ENCODE measurements at regions not wholly inside any gene's neighbourhood (a gene's known extent, or its start where the extent isn't known, plus 50 kb on each side); places are given as distances from the start of the nearest gene placed in this dataset.

GRCh38 chr18:60445341-60445740 lies 72.8 kb upstream of the MC4R start:
- DNase-seq (ENCODE audit: low spot score), result no peak

DNA sequence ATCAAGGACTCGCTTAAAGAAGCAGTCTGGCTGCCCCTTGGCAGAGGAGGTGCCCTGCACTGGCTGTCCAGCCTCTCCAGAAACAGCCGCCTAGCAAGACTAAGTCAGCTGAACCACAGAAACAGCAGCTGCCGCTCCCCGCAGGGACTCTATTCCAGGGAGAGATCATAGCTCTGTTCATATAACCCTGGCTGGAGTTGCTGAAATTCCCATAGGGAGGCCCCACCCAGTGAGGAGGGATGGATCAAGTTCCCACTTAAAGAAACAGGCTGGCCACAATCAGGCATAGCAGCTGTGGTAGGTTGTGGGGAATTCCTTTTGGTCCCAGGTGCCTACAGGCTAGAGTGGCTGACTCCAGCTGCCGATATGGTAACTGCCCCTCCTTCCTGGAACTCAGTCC lies 74.2 kb upstream of the MC4R start:
- DNase-seq (ENCODE audit: low spot score), result no peak

DNA sequence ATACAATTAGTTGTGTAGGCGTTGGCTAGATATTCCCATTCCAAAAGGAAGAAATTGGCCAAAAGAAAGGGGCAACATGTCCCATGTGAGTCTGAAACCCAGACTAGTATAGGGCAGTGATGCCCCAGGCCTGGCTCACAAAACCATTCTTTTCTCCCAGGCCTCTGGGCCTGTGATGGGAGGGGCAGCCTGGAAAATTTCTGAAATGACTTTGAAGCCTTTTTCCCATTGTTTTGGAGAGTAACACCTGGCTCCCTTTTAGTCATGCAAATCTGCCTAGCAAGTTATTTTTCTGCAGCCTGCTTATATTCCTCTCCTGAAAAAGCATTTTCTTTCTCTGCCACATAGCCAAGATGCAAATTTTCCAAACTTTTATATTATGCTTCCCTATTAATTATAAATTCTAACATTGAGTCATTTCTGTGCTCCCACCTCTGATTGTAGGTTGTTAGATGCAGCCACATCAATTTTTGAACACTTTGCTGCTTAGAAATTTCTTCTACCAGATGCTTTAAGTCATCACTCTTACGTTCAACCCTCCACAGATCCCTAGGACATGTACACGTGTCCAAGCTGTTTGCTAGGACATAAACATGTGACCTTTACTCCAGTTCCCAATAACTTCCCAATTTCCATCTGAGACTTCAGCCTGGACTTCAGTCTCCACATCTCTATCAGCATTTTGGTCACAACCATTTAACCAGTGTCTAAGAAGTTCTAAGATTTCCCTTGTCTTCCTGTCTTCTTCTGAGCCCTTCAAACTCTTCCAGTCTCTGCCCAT lies 76.1 kb upstream of the MC4R start:
- no peak for DNase-seq (ENCODE audit: low spot score)

GRCh38 chr18:60452421-60452820 lies 79.8 kb upstream of the MC4R start:
- no peak for DNase-seq (ENCODE audit: low spot score)

DNA sequence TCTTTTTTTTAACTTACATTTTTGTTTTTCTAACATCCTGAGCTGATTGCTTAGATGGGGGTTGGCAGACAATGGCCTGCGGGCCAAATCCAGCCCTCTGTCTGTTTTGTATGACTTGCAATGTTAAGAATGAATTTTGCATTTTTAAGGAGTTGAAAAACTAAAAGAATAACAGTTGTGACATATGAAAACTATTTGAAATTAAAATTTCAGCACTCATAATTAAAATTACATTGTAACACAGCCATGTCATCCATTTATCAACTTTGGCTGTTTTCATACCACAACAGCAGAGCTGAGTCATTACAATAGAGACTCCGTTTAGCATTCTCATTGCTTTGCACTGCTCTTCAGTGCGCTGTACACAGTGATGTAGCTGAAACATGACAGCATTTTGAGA lies 94.1 kb upstream of the MC4R start:
- DNase-seq (ENCODE audit: low spot score), result no peak

DNA sequence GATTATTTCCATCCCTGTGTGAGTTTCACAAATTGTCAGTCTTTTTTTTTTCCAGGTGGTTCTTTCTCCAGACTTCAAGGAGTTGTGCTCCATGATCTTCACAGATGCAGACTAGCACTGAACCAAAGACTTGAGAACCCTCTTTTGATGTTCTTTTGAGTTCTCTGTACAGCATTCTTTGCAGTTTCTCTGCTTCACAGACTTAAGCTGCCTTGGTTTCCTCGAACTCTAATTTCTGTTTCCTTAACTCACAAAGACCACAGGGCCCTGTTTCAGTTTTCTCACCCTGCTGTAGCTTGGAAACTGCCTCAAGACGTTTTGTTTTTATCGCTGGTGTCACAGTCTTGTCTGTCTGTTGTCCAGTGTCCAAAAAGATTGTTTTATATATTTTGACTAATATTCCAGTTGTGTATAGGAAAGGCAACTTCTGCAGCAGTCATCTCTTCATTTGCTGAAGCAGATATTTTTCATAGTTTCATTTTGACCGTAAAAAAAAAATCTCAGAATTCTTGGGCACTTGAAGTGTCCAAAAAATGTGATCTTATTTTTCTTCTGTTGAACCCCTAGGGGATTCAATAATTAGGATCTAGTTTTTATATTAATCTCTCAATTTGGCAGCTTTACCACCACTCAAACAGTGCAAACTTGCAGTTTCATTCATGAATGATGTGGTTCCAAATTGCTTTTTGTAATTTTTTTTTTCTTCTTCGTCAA lies 97.0 kb upstream of the MC4R start:
- DNase-seq (ENCODE audit: low spot score), result no peak

DNA sequence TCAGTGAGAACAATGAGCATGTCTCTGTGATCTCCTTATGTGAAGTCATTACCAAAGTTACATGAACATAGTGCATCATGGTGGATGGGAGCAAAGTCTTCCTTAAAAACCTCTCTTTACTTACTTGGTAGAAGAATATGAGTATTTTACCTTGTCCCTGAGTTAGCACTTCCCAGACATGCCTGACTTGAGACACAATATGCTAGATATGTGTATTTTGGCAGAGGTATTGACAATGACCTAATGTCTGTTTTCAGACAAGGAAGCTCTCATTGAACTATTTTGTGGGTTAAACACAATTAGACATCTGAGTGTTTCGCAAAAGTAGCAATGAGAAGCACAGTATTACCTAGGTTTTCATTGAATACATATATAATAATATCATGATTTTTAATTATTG lies 99.1 kb upstream of the MC4R start:
- DNase-seq (ENCODE audit: low spot score), result no peak

GRCh38 chr18:60485201-60485600 lies 112.6 kb upstream of the MC4R start:
- DNase-seq (ENCODE audit: low spot score), result no peak

GRCh38 chr18:60493066-60493465 lies 120.5 kb upstream of the MC4R start:
- no peak for DNase-seq (ENCODE audit: low spot score)

DNA sequence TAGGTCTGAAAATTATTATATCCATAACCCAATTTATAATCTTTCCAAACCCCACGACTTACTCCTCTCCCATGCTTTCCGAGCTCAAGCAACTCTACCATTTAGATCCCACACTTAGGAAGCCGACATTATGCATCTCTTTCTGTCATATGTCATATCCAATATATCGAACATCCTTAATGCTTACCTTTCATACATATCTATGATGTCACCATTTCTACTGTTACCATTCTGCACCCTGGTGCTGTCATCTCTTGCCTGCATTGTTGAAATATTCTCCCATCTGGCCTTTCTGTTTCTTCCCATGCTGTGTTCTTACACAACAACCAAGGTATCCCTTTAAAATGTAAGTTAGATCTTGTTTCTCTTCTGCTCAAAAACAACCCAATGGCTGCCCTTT lies 127.1 kb upstream of the MC4R start:
- DNase-seq (ENCODE audit: low spot score), result no peak

- DNase-seq (ENCODE audit: low spot score), result no peak
Measured at GRCh38 chr18:60500960-60501359, 128.4 kb upstream of the MC4R start.

GRCh38 chr18:60502591-60502990 lies 130.0 kb upstream of the MC4R start:
- no peak for DNase-seq (ENCODE audit: low spot score)

- DNase-seq (ENCODE audit: low spot score), result no peak
Measured at GRCh38 chr18:60503199-60503598, 130.6 kb upstream of the MC4R start.

- DNase-seq (ENCODE audit: low spot score), result no peak
Measured at GRCh38 chr18:60506190-60506589, 133.6 kb upstream of the MC4R start.

- DNase-seq (ENCODE audit: low spot score), result no peak
Measured at GRCh38 chr18:60506682-60507081, 134.1 kb upstream of the MC4R start.

- DNase-seq (ENCODE audit: low spot score), result no peak
Measured at GRCh38 chr18:60508108-60508507, 135.5 kb upstream of the MC4R start.

GRCh38 chr18:60534538-60534937 lies 162.0 kb upstream of the MC4R start:
- DNase-seq (ENCODE audit: low spot score), result no peak

DNA sequence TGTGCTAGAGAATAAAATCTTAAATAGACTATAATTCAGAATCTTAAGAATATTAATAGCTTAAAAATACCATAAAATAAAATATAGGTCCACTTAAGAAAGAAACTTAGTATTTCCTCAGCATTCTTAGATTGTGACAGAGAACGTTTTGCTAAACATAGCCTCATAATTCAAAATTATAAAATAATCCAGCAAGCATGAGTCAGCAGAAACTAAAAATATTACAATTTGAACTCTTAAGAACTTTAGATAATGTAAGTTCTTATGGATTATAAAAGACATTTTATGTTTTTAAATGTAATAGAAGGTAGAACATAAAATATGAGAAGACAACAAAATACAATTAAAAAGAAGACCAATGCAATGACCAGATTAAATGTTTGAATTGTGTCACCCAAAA lies 164.5 kb upstream of the MC4R start:
- no peak for DNase-seq (ENCODE audit: low spot score)

- DNase-seq (ENCODE audit: low spot score), result no peak
Measured at GRCh38 chr18:60538891-60539290, 166.3 kb upstream of the MC4R start.

DNA sequence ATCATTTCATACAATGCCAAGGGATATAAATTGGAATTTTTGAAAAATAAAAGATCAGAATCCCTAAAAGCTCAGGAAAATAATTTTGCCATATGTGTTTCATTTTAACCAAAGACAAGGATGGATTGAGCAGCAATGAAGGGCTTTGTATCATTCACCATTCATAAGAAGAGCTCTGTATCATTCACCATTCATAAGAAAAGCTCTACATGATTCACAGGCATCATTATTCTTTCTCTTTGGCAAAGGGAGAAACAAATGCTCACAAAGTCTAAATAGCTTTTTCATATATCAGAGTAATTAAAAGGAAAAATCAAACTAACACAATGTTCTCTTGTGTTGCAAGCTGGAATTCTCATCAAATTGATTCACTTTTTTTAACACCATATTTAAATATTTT lies 169.1 kb upstream of the MC4R start:
- DNase-seq (ENCODE audit: low spot score), result no peak

GRCh38 chr18:60543646-60544045 lies 171.1 kb upstream of the MC4R start:
- no peak for DNase-seq (ENCODE audit: low spot score)

- DNase-seq (ENCODE audit: low spot score), result peak; percentile 63
Measured at GRCh38 chr18:60549338-60549960, 176.9 kb upstream of the MC4R start.

DNA sequence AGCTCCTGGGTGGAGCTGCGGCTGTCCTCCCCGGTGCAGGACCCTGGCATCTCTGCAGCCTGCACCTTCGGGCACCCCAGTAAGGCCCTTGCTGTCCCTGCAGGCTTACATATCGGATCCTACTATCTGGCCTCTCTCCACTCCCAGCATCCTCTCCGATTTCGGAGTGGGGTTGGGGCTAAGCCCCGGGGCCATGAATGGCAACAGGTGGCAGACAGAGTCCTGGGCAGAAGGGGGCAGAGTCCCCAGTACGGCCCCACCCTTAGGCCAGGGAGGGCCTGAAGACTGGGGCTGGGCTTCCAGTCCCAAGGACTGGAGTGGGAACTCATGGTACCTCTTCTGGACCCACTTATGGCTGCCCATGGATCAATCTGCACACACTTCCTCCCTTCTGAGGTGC lies 180.4 kb upstream of the MC4R start:
- no peak for DNase-seq (ENCODE audit: low spot score)

Data from kidney capillary endothelial cell (primary cell).